Neural progenitor cell (in vitro differentiated cells): ENCODE measurements at regions not wholly inside any gene's neighbourhood (a gene's known extent, or its start where the extent isn't known, plus 50 kb on each side); places are given as distances from the start of the nearest gene placed in this dataset.

Experiments used
- DNase-seq: peaks from one replicate; pipeline ENCODE4 v3.0.0-alpha.2; 2016; ENCODE audit warnings: low spot score
- H2AFZ ChIP-seq: fragments of 200-600 bp; sonication (generic); replicated peaks from 2 replicates; pipeline ENCODE4 v1.6.1; 2016; ENCODE audit warnings: antibody characterized with exemption
- H3F3A ChIP-seq: fragments of 200-600 bp; sonication (generic); 2 replicates; pipeline ENCODE4 v1.6.1; 2016; ENCODE audit warnings: antibody characterized with exemption, low read depth
- H3K27ac ChIP-seq: fragments of 200-600 bp; sonication (generic); 2 replicates; pipeline ENCODE4 v1.5.1; 2016; ENCODE audit warnings: mild to moderate bottlenecking
- H3K27me3 ChIP-seq: fragments of 200-600 bp; sonication (generic); 2 replicates; pipeline ENCODE4 v1.6.1; 2016; ENCODE audit warnings: mild to moderate bottlenecking, moderate library complexity
- H3K36me3 ChIP-seq: fragments of 200-600 bp; sonication (generic); 2 replicates; pipeline ENCODE4 v1.5.1; 2016
- H3K4me1 ChIP-seq: fragments of 200-600 bp; sonication (generic); 2 replicates; pipeline ENCODE4 v1.6.1; 2016; ENCODE audit warnings: mixed run types
- H3K4me2 ChIP-seq: fragments of 200-600 bp; sonication (generic); 2 replicates; pipeline ENCODE4 v1.6.1; 2016
- H3K4me3 ChIP-seq: fragments of 200-600 bp; sonication (generic); 2 replicates; pipeline ENCODE4 v1.5.1; 2016
- H3K79me2 ChIP-seq: fragments of 200-600 bp; sonication (generic); 2 replicates; pipeline ENCODE4 v1.6.1; 2016; ENCODE audit warnings: low read depth
- H3K9ac ChIP-seq: fragments of 200-600 bp; sonication (generic); 2 replicates; pipeline ENCODE4 v1.6.1; 2016
- H3K9me3 ChIP-seq: fragments of 200-600 bp; sonication (generic); 2 replicates; pipeline ENCODE4 v1.5.1; 2016; ENCODE audit warnings: low read depth
- H4K20me1 ChIP-seq: fragments of 200-600 bp; sonication (generic); 2 replicates; pipeline ENCODE4 v1.6.1; 2016; ENCODE audit warnings: low read depth
- H3K27ac Mint-ChIP-seq: 3 replicates; pipeline ENCODE4 v1.8.0; 2021; ENCODE audit warnings: mixed read lengths
- H3K27me3 Mint-ChIP-seq: 2 replicates; pipeline ENCODE4 v1.8.0; 2022; ENCODE audit warnings: low read depth, mild to moderate bottlenecking, inconsistent platforms, moderate library complexity, mixed read lengths; ENCODE audit not compliant: insufficient read depth
- H3K36me3 Mint-ChIP-seq: 3 replicates; pipeline ENCODE4 v1.8.0; 2021; ENCODE audit warnings: mixed read lengths
- H3K4me1 Mint-ChIP-seq: 3 replicates; pipeline ENCODE4 v1.8.0; 2021; ENCODE audit warnings: mixed read lengths
- H3K4me3 Mint-ChIP-seq: 3 replicates; pipeline ENCODE4 v1.8.0; 2021; ENCODE audit warnings: mild to moderate bottlenecking, moderate library complexity, mixed read lengths
- H3K9me3 Mint-ChIP-seq: 3 replicates; pipeline ENCODE4 v1.8.0; 2020; ENCODE audit warnings: mixed read lengths
- CTCF ChIP-seq: fragments of 200-600 bp; sonication (generic); IDR thresholded peaks from 2 replicates; pipeline ENCODE4 v1.5.1; 2017; ENCODE audit warnings: antibody characterized with exemption, mild to moderate bottlenecking
- EZH2 ChIP-seq: fragments of 200-600 bp; sonication (generic); IDR thresholded peaks from 2 replicates; pipeline ENCODE4 v1.6.1; 2017; ENCODE audit warnings: antibody characterized with exemption, mild to moderate bottlenecking, moderate library complexity
- EZH2phosphoT487 ChIP-seq: fragments of 200-600 bp; sonication (generic); IDR thresholded peaks from 2 replicates; pipeline ENCODE4 v1.6.1; 2017; ENCODE audit warnings: antibody characterized with exemption

DNA sequence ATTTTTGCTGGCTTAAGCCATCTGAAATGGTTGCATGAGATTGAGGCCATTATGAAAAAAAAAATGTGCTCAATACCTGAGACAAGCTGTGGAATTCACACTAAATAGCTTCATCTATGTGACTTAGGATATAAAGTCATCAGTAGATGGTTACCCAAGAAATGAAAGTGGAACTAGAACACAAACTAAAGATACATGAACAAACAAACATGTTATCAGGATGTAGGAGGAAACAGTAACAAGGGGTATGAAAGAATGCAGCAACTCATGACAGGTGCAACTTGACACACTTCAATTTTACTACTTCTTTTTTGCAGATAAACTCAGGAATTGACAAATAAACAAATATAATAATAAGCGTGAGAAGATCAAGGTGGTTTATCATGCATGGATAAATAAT, 155.0 kb downstream of the WT1 start:
- TF ChIP-seq CTCF (no peak), EZH2 (no peak), EZH2phosphoT487 (no peak)
- H3K4me1 ChIP-seq = peaks cover 8% of the 10 kb centered on the region

DNA sequence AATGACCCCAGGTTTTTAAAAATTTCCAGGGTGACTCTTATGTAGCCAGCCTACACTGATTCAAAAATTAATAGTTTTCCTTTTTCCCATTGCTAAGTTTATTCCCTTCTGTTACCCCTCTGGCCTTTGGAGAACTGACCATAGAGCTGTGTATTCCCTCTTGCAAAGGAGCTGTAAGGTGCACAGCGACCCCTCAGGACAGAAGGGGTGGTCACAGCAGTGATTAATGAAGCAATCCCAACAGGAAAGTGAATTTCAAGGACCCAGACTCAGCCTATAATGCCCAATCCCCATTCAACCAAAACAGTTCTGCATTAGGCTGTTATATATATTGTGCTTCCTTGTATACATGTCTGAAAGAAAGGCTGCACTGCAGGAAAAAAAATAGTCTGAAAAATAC, 147.1 kb downstream of the WT1 start:
- H3K9me3 ChIP-seq = no peaks in the 10 kb centered on the region
- H3K9ac ChIP-seq = no peak overlapping the region
- peak; percentile 47 for TF ChIP-seq CTCF
- TF ChIP-seq EZH2phosphoT487 = no peak
- H3K27ac ChIP-seq = no peak overlapping the region
- Mint-ChIP-seq H3K9me3 (peaks cover 14% of the 10 kb centered on the region), H3K36me3 (no peaks in the 10 kb centered on the region), H3K4me1 (no peaks in the 10 kb centered on the region), H3K27me3 (peaks cover 2% of the 10 kb centered on the region), H3K27ac (no peak overlapping the region), H3K4me3 (no peak overlapping the region)
- H3K36me3 ChIP-seq = no peaks in the 10 kb centered on the region
- H3K79me2 ChIP-seq = no peaks in the 10 kb centered on the region
- no peaks in the 10 kb centered on the region for H4K20me1 ChIP-seq
- no peak overlapping the region for H3K4me2 ChIP-seq
- H3F3A ChIP-seq = no peaks in the 10 kb centered on the region
- H3K4me3 ChIP-seq = no peak overlapping the region
- no peak overlapping the region for H2AFZ ChIP-seq
- H3K27me3 ChIP-seq = no peaks in the 10 kb centered on the region
- DNase-seq = peak; percentile 21
- H3K4me1 ChIP-seq = no peaks in the 10 kb centered on the region

More for the DNA sequence above, 155.0 kb downstream of the WT1 start:
- Histone ChIP-seq H3K27ac (no peak overlapping the region), H3K9ac (no peak overlapping the region), H3K9me3 (no peaks in the 10 kb centered on the region), H3K27me3 (no peaks in the 10 kb centered on the region), H3K79me2 (no peaks in the 10 kb centered on the region), H2AFZ (no peak overlapping the region), H3K4me3 (no peak overlapping the region), H3K4me2 (no peak overlapping the region), H3F3A (no peaks in the 10 kb centered on the region), H3K36me3 (no peaks in the 10 kb centered on the region), H4K20me1 (no peaks in the 10 kb centered on the region)
- Mint-ChIP-seq H3K9me3 (peaks cover 17% of the 10 kb centered on the region), H3K4me3 (no peak overlapping the region), H3K4me1 (peaks cover 3% of the 10 kb centered on the region), H3K27me3 (peaks cover 5% of the 10 kb centered on the region), H3K27ac (no peak overlapping the region), H3K36me3 (no peaks in the 10 kb centered on the region)
- DNase-seq = no peak

GRCh38 chr11:32289701-32290100, 145.6 kb downstream of the WT1 start:
- Mint-ChIP-seq H3K4me1 (no peaks in the 10 kb centered on the region), H3K36me3 (no peaks in the 10 kb centered on the region), H3K27ac (no peak overlapping the region), H3K4me3 (no peak overlapping the region), H3K27me3 (peaks cover 2% of the 10 kb centered on the region), H3K9me3 (peaks cover 5% of the 10 kb centered on the region)
- no peak overlapping the region for H3K27ac ChIP-seq
- H3K4me2 ChIP-seq = no peak overlapping the region
- no peaks in the 10 kb centered on the region for H3F3A ChIP-seq
- no peaks in the 10 kb centered on the region for H3K4me1 ChIP-seq
- H3K27me3 ChIP-seq = no peaks in the 10 kb centered on the region
- no peaks in the 10 kb centered on the region for H3K36me3 ChIP-seq
- DNase-seq = no peak
- no peaks in the 10 kb centered on the region for H3K79me2 ChIP-seq
- H3K9me3 ChIP-seq = no peaks in the 10 kb centered on the region
- TF ChIP-seq EZH2 (no peak), CTCF (no peak), EZH2phosphoT487 (no peak)
- no peak overlapping the region for H3K9ac ChIP-seq
- H2AFZ ChIP-seq = no peak overlapping the region
- H4K20me1 ChIP-seq = no peaks in the 10 kb centered on the region
- no peak overlapping the region for H3K4me3 ChIP-seq
